ENCODE measurements at regions not wholly inside any gene's neighbourhood (a gene's known extent, or its start where the extent isn't known, plus 50 kb on each side); places are given as distances from the start of the nearest gene placed in this dataset.

DNA sequence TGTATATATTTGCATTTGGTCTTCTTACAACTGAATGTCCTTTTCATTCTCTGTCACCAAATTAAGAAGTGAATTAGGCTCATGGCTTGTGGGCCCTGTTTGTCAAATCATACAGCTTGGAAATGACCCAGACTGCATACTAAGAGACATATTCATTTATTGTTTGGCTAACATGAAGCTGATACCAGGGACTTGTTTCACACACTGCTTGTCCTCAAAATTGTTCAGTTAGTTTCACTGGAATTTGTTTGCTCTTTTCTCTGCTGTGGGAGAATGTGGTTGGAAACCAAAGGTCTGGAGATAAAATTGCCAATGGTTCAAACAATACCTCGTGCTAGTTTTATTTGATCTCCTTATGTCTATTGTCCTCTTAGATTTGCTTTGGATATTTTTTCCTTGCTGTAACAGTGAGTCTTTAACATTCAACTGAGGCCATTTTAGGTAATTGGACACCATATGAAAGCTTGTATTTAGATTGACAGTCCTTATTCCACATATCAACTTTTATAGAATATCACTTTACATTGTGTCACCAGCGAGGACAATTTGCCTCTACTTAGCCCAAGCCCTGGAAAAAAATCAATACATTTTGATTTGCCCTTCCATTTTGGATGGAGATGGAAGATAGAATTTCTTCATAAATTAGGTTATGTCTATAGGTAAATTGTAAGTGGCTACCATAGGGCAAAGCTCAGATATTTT is 144.3 kb upstream of the MTAP start:
- no peaks in the 10 kb centered on the region for H3F3A ChIP-seq (ENCODE audit: insufficient read depth, low read length)
- H3K9me3 ChIP-seq (replicated peaks; ENCODE audit: insufficient read depth, low read length): no peaks in the 10 kb centered on the region
- TF ChIP-seq EZH2 (optimal IDR thresholded peaks at IDR 0.05; ENCODE audit: low read depth, low read length) (no peak), EZH2phosphoT487 (IDR thresholded peaks at IDR 0.05; ENCODE audit: low read length) (no peak)
- TF ChIP-seq, protein P1, sequence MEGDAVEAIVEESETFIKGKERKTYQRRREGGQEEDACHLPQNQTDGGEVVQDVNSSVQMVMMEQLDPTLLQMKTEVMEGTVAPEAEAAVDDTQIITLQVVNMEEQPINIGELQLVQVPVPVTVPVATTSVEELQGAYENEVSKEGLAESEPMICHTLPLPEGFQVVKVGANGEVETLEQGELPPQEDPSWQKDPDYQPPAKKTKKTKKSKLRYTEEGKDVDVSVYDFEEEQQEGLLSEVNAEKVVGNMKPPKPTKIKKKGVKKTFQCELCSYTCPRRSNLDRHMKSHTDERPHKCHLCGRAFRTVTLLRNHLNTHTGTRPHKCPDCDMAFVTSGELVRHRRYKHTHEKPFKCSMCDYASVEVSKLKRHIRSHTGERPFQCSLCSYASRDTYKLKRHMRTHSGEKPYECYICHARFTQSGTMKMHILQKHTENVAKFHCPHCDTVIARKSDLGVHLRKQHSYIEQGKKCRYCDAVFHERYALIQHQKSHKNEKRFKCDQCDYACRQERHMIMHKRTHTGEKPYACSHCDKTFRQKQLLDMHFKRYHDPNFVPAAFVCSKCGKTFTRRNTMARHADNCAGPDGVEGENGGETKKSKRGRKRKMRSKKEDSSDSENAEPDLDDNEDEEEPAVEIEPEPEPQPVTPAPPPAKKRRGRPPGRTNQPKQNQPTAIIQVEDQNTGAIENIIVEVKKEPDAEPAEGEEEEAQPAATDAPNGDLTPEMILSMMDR (IDR thresholded peaks at IDR 0.05; ENCODE audit: low read length): no peak
- H3K4me1 ChIP-seq (ENCODE audit: low read length): no peaks in the 10 kb centered on the region
- H4K20me1 ChIP-seq (ENCODE audit: insufficient read depth, low read length): no peaks in the 10 kb centered on the region
- no peak overlapping the region for H3K9ac ChIP-seq (ENCODE audit: low read length)
- no peaks in the 10 kb centered on the region for H3K27me3 ChIP-seq (replicated peaks; ENCODE audit: insufficient read depth, low read length)
- no peaks in the 10 kb centered on the region for H3K79me2 ChIP-seq (ENCODE audit: low read length)
- no peaks in the 10 kb centered on the region for H3K36me3 ChIP-seq (replicated peaks; ENCODE audit: insufficient read depth, low read length)
- no peak overlapping the region for H3K4me2 ChIP-seq (ENCODE audit: low read depth, low read length)
- no peak overlapping the region for H3K27ac ChIP-seq (ENCODE audit: low read length)
- no peak overlapping the region for H2AFZ ChIP-seq (ENCODE audit: low read length)
- DNase-seq: no peak
- no peak overlapping the region for H3K4me3 ChIP-seq (ENCODE audit: low read length)
- no peaks in the 10 kb centered on the region for H3K9me2 ChIP-seq (replicated peaks; ENCODE audit: insufficient read depth, low read length)

DNA sequence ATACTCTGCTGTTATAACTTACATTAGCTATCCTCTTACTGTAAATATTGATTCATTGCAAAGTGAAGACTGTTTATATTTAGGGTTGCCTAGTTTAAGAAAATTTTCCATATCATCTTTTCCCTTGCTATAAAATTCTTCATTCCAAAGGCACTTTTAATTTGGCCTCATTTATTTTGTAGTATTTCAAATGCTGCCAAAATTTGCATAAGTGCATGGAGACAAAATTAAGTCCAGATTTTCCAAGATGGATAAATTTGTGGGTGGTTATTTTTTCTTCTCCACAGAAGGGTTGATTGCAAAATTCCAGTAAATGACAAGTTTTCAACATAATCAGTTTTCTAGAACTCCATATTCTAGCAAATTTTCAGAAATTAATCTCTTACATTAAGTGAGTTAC is 141.5 kb upstream of the MTAP start:
- Histone ChIP-seq H3K4me2 (ENCODE audit: low read depth, low read length) (no peak overlapping the region), H3F3A (ENCODE audit: insufficient read depth, low read length) (no peaks in the 10 kb centered on the region), H3K36me3 (replicated peaks; ENCODE audit: insufficient read depth, low read length) (no peaks in the 10 kb centered on the region), H3K9me2 (replicated peaks; ENCODE audit: insufficient read depth, low read length) (no peaks in the 10 kb centered on the region), H3K27me3 (replicated peaks; ENCODE audit: insufficient read depth, low read length) (no peaks in the 10 kb centered on the region), H4K20me1 (ENCODE audit: insufficient read depth, low read length) (no peaks in the 10 kb centered on the region), H3K4me1 (ENCODE audit: low read length) (no peaks in the 10 kb centered on the region), H3K9ac (ENCODE audit: low read length) (no peak overlapping the region), H3K79me2 (ENCODE audit: low read length) (no peaks in the 10 kb centered on the region), H3K9me3 (replicated peaks; ENCODE audit: insufficient read depth, low read length) (no peaks in the 10 kb centered on the region), H3K27ac (ENCODE audit: low read length) (no peak overlapping the region), H2AFZ (ENCODE audit: low read length) (no peak overlapping the region), H3K4me3 (ENCODE audit: low read length) (no peak overlapping the region)
- DNase-seq: no peak
- TF ChIP-seq EZH2phosphoT487 (IDR thresholded peaks at IDR 0.05; ENCODE audit: low read length) (no peak), EZH2 (optimal IDR thresholded peaks at IDR 0.05; ENCODE audit: low read depth, low read length) (no peak)
- TF ChIP-seq, protein P1 (IDR thresholded peaks at IDR 0.05; ENCODE audit: low read length): no peak

DNA sequence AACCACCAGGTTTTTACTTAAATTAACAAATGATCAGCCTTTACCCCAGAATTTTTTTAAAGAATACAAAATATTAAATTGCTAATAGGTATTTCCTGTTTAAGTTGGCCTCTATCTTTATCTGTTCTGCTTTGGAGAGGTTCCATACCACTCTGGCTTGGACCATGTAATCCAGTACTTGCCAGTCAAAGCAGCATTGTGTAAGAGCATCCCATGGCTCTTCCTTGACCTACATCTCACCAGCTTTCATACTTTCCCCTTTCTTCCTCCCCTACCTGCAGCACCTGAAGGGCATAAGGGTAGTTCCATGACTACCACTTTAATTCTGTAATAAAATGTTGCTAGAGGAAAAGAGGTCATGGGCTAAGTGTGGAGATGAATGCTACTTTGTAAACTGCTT is 140.8 kb upstream of the MTAP start:
- no peaks in the 10 kb centered on the region for H3K4me1 ChIP-seq (ENCODE audit: low read length)
- no peaks in the 10 kb centered on the region for H3K27me3 ChIP-seq (replicated peaks; ENCODE audit: insufficient read depth, low read length)
- no peak overlapping the region for H2AFZ ChIP-seq (ENCODE audit: low read length)
- H3K9ac ChIP-seq (ENCODE audit: low read length): no peak overlapping the region
- H3K79me2 ChIP-seq (ENCODE audit: low read length): no peaks in the 10 kb centered on the region
- H3F3A ChIP-seq (ENCODE audit: insufficient read depth, low read length): no peaks in the 10 kb centered on the region
- DNase-seq: no peak
- H3K4me2 ChIP-seq (ENCODE audit: low read depth, low read length): no peak overlapping the region
- H3K36me3 ChIP-seq (replicated peaks; ENCODE audit: insufficient read depth, low read length): no peaks in the 10 kb centered on the region
- H3K4me3 ChIP-seq (ENCODE audit: low read length): no peak overlapping the region
- H4K20me1 ChIP-seq (ENCODE audit: insufficient read depth, low read length): no peaks in the 10 kb centered on the region
- TF ChIP-seq EZH2 (optimal IDR thresholded peaks at IDR 0.05; ENCODE audit: low read depth, low read length): no peak
- TF ChIP-seq, protein P1 (IDR thresholded peaks at IDR 0.05; ENCODE audit: low read length): no peak
- no peak for TF ChIP-seq EZH2phosphoT487 (IDR thresholded peaks at IDR 0.05; ENCODE audit: low read length)
- no peaks in the 10 kb centered on the region for H3K9me3 ChIP-seq (replicated peaks; ENCODE audit: insufficient read depth, low read length)
- no peak overlapping the region for H3K27ac ChIP-seq (ENCODE audit: low read length)
- no peaks in the 10 kb centered on the region for H3K9me2 ChIP-seq (replicated peaks; ENCODE audit: insufficient read depth, low read length)

Data from MM.1S (cell line).